ENCODE measurements at regions not wholly inside any gene's neighbourhood (a gene's known extent, or its start where the extent isn't known, plus 50 kb on each side); places are given as distances from the start of the nearest gene placed in this dataset.

GRCh38 chr13:31891472-31891871 lies 140.1 kb upstream of the FRY start:
- ChIA-PET POLR2A (no interaction called here), CTCF (interaction anchor here (1.0 to 1.1 kb wide), 2 partner anchors 18 to 29 kb away, joined by 3 read pairs; no protein-coding TSS in a partner anchor)
- H3K4me1 ChIP-seq (ENCODE audit: control extremely low read depth in 1 of 4, control insufficient read depth in 4 of 4, insufficient read depth in 4 of 4, low read length in 3 of 4): peaks cover 0 to 19% (median 10%) of the 10 kb centered on the region in 4 experiments
- no peaks in the 10 kb centered on the region for H3K27me3 ChIP-seq (replicated peaks in 2 of 5; ENCODE audit: control insufficient read depth in 4 of 5, insufficient read depth in 5 of 5, low read length in 4 of 5)
- no peaks in the 10 kb centered on the region for H3K9me3 ChIP-seq (ENCODE audit: control extremely low read depth in 1 of 5, control insufficient read depth in 4 of 5, insufficient read depth in 2 of 5, low read depth in 1 of 5, low read length in 4 of 5)
- peak in 2 of 3 donors; percentile 41 to 68 for DNase-seq
- no peaks in the 10 kb centered on the region for H3K36me3 ChIP-seq (ENCODE audit: control insufficient read depth in 4 of 4, insufficient read depth in 4 of 4, low read length in 3 of 4)
- no peak overlapping the region for H3K27ac ChIP-seq (ENCODE audit: insufficient read depth in 1 of 2, low read depth in 1 of 2, low read length in 2 of 2, poor library complexity in 1 of 2, severe bottlenecking in 2 of 2)
- no peak overlapping the region for H3K4me3 ChIP-seq (ENCODE audit: control insufficient read depth in 1 of 7, extremely low read depth in 1 of 7, insufficient read depth in 4 of 7, low read depth in 2 of 7, low read length in 6 of 7)
- WGBS (ENCODE audit: insufficient coverage): no CpG with 5 or more reads among the region's 2 CpGs

GRCh38 chr13:31894931-31895330 lies 136.6 kb upstream of the FRY start:
- peaks cover 6 to 41% (median 23%) of the 10 kb centered on the region in 4 experiments for H3K4me1 ChIP-seq (ENCODE audit: control extremely low read depth in 1 of 4, control insufficient read depth in 4 of 4, insufficient read depth in 4 of 4, low read length in 3 of 4)
- no peaks in the 10 kb centered on the region for H3K36me3 ChIP-seq (ENCODE audit: control insufficient read depth in 4 of 4, insufficient read depth in 4 of 4, low read length in 3 of 4)
- POLR2A ChIA-PET: no interaction called here
- no peaks in the 10 kb centered on the region for H3K9me3 ChIP-seq (ENCODE audit: control extremely low read depth in 1 of 5, control insufficient read depth in 4 of 5, insufficient read depth in 2 of 5, low read depth in 1 of 5, low read length in 4 of 5)
- no peaks in the 10 kb centered on the region for H3K27me3 ChIP-seq (replicated peaks in 2 of 5; ENCODE audit: control insufficient read depth in 4 of 5, insufficient read depth in 5 of 5, low read length in 4 of 5)
- no peak for DNase-seq
- H3K4me3 ChIP-seq (ENCODE audit: control insufficient read depth in 1 of 7, extremely low read depth in 1 of 7, insufficient read depth in 4 of 7, low read depth in 2 of 7, low read length in 6 of 7): no peak overlapping the region
- no CpG with 5 or more reads among the region's 1 CpG for WGBS (ENCODE audit: insufficient coverage)
- no peak overlapping the region for H3K27ac ChIP-seq (ENCODE audit: insufficient read depth in 1 of 2, low read depth in 1 of 2, low read length in 2 of 2, poor library complexity in 1 of 2, severe bottlenecking in 2 of 2)
- CTCF ChIA-PET: interaction anchor here (1.0 kb wide), 1 partner anchor 25 kb away, joined by 3 read pairs; no protein-coding TSS in a partner anchor

DNA sequence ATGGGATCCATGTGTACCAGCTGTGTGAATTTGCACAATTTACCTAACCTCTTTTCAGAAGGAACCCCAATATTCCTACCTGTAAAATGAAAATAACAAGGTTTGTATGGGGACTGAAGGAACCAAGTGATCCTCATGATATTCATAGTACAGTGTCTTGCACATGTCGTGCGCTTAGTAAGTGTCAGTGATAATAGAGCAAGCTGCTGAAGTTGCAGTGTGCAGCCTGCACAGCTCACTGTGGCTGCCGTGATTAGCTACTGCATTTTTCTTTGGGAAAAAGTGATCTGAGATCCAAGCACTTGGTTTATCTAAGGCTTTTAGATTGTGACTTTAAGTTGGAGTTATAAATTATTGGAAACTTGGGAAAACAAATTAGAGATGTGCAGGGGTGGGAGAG lies 135.9 kb upstream of the FRY start:
- no peaks in the 10 kb centered on the region for H3K9me3 ChIP-seq (ENCODE audit: control extremely low read depth in 1 of 5, control insufficient read depth in 4 of 5, insufficient read depth in 2 of 5, low read depth in 1 of 5, low read length in 4 of 5)
- H3K36me3 ChIP-seq (ENCODE audit: control insufficient read depth in 4 of 4, insufficient read depth in 4 of 4, low read length in 3 of 4): no peaks in the 10 kb centered on the region
- POLR2A ChIA-PET: no interaction called here
- H3K27me3 ChIP-seq (replicated peaks in 2 of 5; ENCODE audit: control insufficient read depth in 4 of 5, insufficient read depth in 5 of 5, low read length in 4 of 5): no peaks in the 10 kb centered on the region
- CTCF ChIA-PET: interaction anchor here (1.8 to 2.0 kb wide), 2 partner anchors 15 to 70 kb away, joined by 5 to 8 read pairs; no protein-coding TSS in a partner anchor
- H3K27ac ChIP-seq (ENCODE audit: insufficient read depth in 1 of 2, low read depth in 1 of 2, low read length in 2 of 2, poor library complexity in 1 of 2, severe bottlenecking in 2 of 2): no peak overlapping the region
- H3K4me1 ChIP-seq (ENCODE audit: control extremely low read depth in 1 of 4, control insufficient read depth in 4 of 4, insufficient read depth in 4 of 4, low read length in 3 of 4): peaks cover 6 to 41% (median 23%) of the 10 kb centered on the region in 4 experiments
- DNase-seq: no peak
- no peak overlapping the region for H3K4me3 ChIP-seq (ENCODE audit: control insufficient read depth in 1 of 7, extremely low read depth in 1 of 7, insufficient read depth in 4 of 7, low read depth in 2 of 7, low read length in 6 of 7)
- WGBS (ENCODE audit: insufficient coverage): 100% methylated on average over 3 of the region's 3 CpGs

DNA sequence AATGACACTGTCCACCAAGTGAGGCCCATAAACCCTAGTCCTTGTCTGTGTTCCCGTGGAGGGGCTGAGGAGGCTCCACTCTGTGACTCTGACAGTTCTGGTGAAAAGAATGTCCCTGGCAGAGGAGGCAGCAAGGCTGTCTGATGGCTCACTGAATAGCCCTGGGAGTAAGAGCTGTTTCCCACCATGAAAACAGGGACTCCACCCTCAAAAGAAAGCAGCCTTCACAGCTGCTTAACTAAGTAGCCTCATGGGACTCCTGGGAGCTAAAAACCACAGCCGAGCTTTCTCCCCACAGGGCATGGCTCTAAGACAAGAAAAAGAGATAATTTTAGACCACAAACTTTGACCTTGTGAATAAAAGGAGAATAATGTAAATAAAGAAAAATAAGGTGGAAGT lies 135.1 kb upstream of the FRY start:
- Histone ChIP-seq H3K36me3 (ENCODE audit: control insufficient read depth in 4 of 4, insufficient read depth in 4 of 4, low read length in 3 of 4) (no peaks in the 10 kb centered on the region), H3K27me3 (replicated peaks in 2 of 5; ENCODE audit: control insufficient read depth in 4 of 5, insufficient read depth in 5 of 5, low read length in 4 of 5) (no peaks in the 10 kb centered on the region), H3K4me3 (ENCODE audit: control insufficient read depth in 1 of 7, extremely low read depth in 1 of 7, insufficient read depth in 4 of 7, low read depth in 2 of 7, low read length in 6 of 7) (no peak overlapping the region), H3K27ac (ENCODE audit: insufficient read depth in 1 of 2, low read depth in 1 of 2, low read length in 2 of 2, poor library complexity in 1 of 2, severe bottlenecking in 2 of 2) (no peak overlapping the region), H3K9me3 (ENCODE audit: control extremely low read depth in 1 of 5, control insufficient read depth in 4 of 5, insufficient read depth in 2 of 5, low read depth in 1 of 5, low read length in 4 of 5) (no peaks in the 10 kb centered on the region), H3K4me1 (ENCODE audit: control extremely low read depth in 1 of 4, control insufficient read depth in 4 of 4, insufficient read depth in 4 of 4, low read length in 3 of 4) (peaks cover 6 to 36% (median 21%) of the 10 kb centered on the region in 4 experiments)
- WGBS (ENCODE audit: insufficient coverage): 60% methylated on average over 1 of the region's 2 CpGs
- peak in 2 of 3 donors; percentile 54 to 64 for DNase-seq
- CTCF ChIA-PET: interaction anchor here (1.0 to 2.0 kb wide), 3 partner anchors 10 to 71 kb away, joined by 3 to 8 read pairs (median 5); no protein-coding TSS in a partner anchor
- POLR2A ChIA-PET: no interaction called here

GRCh38 chr13:31898378-31899071 lies 133.0 kb upstream of the FRY start:
- Histone ChIP-seq H3K27me3 (replicated peaks in 2 of 5; ENCODE audit: control insufficient read depth in 4 of 5, insufficient read depth in 5 of 5, low read length in 4 of 5) (peaks cover 0 to 3% (median 0%) of the 10 kb centered on the region in 5 experiments), H3K36me3 (ENCODE audit: control insufficient read depth in 4 of 4, insufficient read depth in 4 of 4, low read length in 3 of 4) (no peaks in the 10 kb centered on the region), H3K27ac (ENCODE audit: insufficient read depth in 1 of 2, low read depth in 1 of 2, low read length in 2 of 2, poor library complexity in 1 of 2, severe bottlenecking in 2 of 2) (no peak overlapping the region), H3K4me1 (ENCODE audit: control extremely low read depth in 1 of 4, control insufficient read depth in 4 of 4, insufficient read depth in 4 of 4, low read length in 3 of 4) (peaks cover 6 to 41% (median 25%) of the 10 kb centered on the region in 4 experiments), H3K9me3 (ENCODE audit: control extremely low read depth in 1 of 5, control insufficient read depth in 4 of 5, insufficient read depth in 2 of 5, low read depth in 1 of 5, low read length in 4 of 5) (no peaks in the 10 kb centered on the region), H3K4me3 (ENCODE audit: control insufficient read depth in 1 of 7, extremely low read depth in 1 of 7, insufficient read depth in 4 of 7, low read depth in 2 of 7, low read length in 6 of 7) (no peak overlapping the region)
- ChIA-PET POLR2A (no interaction called here), CTCF (interaction anchor here (1.0 to 2.3 kb wide), 5 partner anchors 10 to 124 kb away, joined by 3 to 13 read pairs (median 4); no protein-coding TSS in a partner anchor)
- DNase-seq: peak in 2 of 3 donors; percentile 41 to 53
- WGBS (ENCODE audit: insufficient coverage): 84% methylated on average over 6 of the region's 9 CpGs

DNA sequence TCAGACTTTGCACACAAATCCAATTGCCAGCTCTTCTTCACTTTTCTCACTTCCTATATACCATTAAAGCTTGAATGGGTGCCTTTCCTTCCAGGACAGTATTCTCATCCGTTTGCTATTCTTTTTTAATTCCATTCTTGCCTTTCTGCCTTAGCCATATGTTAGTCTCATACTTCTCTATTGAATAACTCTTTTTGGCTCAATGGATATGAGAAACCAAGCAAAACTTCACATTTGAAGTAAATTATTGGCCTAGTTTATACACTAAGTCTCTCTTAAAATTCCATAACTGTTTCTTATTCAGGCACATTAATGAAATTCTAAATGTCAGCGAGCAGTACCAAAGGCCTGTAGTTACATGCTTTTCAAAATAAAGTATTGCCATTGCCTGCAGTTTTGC lies 129.6 kb upstream of the FRY start:
- H3K4me3 ChIP-seq (ENCODE audit: control insufficient read depth in 1 of 7, extremely low read depth in 1 of 7, insufficient read depth in 4 of 7, low read depth in 2 of 7, low read length in 6 of 7): no peak overlapping the region
- CTCF ChIA-PET: interaction anchor here (1.7 kb wide), 1 partner anchor 8 kb away, joined by 5 read pairs; no protein-coding TSS in a partner anchor
- WGBS (ENCODE audit: insufficient coverage): 100% methylated on average over 1 of the region's 2 CpGs

More for the DNA sequence above, 129.6 kb upstream of the FRY start:
- Histone ChIP-seq H3K9me3 (ENCODE audit: control extremely low read depth in 1 of 5, control insufficient read depth in 4 of 5, insufficient read depth in 2 of 5, low read depth in 1 of 5, low read length in 4 of 5) (no peaks in the 10 kb centered on the region), H3K27me3 (replicated peaks in 2 of 5; ENCODE audit: control insufficient read depth in 4 of 5, insufficient read depth in 5 of 5, low read length in 4 of 5) (peaks cover 0 to 3% (median 0%) of the 10 kb centered on the region in 5 experiments), H3K27ac (ENCODE audit: insufficient read depth in 1 of 2, low read depth in 1 of 2, low read length in 2 of 2, poor library complexity in 1 of 2, severe bottlenecking in 2 of 2) (no peak overlapping the region), H3K4me1 (ENCODE audit: control extremely low read depth in 1 of 4, control insufficient read depth in 4 of 4, insufficient read depth in 4 of 4, low read length in 3 of 4) (peaks cover 6 to 45% (median 37%) of the 10 kb centered on the region in 4 experiments), H3K36me3 (ENCODE audit: control insufficient read depth in 4 of 4, insufficient read depth in 4 of 4, low read length in 3 of 4) (no peaks in the 10 kb centered on the region)
- POLR2A ChIA-PET: no interaction called here
- no peak for DNase-seq

All from common myeloid progenitor, CD34-positive (primary cell).